Neural progenitor cell (in vitro differentiated cells): ENCODE measurements at regions not wholly inside any gene's neighbourhood (a gene's known extent, or its start where the extent isn't known, plus 50 kb on each side); places are given as distances from the start of the nearest gene placed in this dataset.

ENCODE experiments used
- DNase-seq: peaks from one replicate; pipeline ENCODE4 v3.0.0-alpha.2; 2016; ENCODE audit warnings: low spot score
- H2AFZ ChIP-seq: fragments of 200-600 bp; sonication (generic); replicated peaks from 2 replicates; pipeline ENCODE4 v1.6.1; 2016; ENCODE audit warnings: antibody characterized with exemption
- H3F3A ChIP-seq: fragments of 200-600 bp; sonication (generic); 2 replicates; pipeline ENCODE4 v1.6.1; 2016; ENCODE audit warnings: antibody characterized with exemption, low read depth
- H3K27ac ChIP-seq: fragments of 200-600 bp; sonication (generic); 2 replicates; pipeline ENCODE4 v1.5.1; 2016; ENCODE audit warnings: mild to moderate bottlenecking
- H3K27me3 ChIP-seq: fragments of 200-600 bp; sonication (generic); 2 replicates; pipeline ENCODE4 v1.6.1; 2016; ENCODE audit warnings: mild to moderate bottlenecking, moderate library complexity
- H3K36me3 ChIP-seq: fragments of 200-600 bp; sonication (generic); 2 replicates; pipeline ENCODE4 v1.5.1; 2016
- H3K4me1 ChIP-seq: fragments of 200-600 bp; sonication (generic); 2 replicates; pipeline ENCODE4 v1.6.1; 2016; ENCODE audit warnings: mixed run types
- H3K4me2 ChIP-seq: fragments of 200-600 bp; sonication (generic); 2 replicates; pipeline ENCODE4 v1.6.1; 2016
- H3K4me3 ChIP-seq: fragments of 200-600 bp; sonication (generic); 2 replicates; pipeline ENCODE4 v1.5.1; 2016
- H3K79me2 ChIP-seq: fragments of 200-600 bp; sonication (generic); 2 replicates; pipeline ENCODE4 v1.6.1; 2016; ENCODE audit warnings: low read depth
- H3K9ac ChIP-seq: fragments of 200-600 bp; sonication (generic); 2 replicates; pipeline ENCODE4 v1.6.1; 2016
- H3K9me3 ChIP-seq: fragments of 200-600 bp; sonication (generic); 2 replicates; pipeline ENCODE4 v1.5.1; 2016; ENCODE audit warnings: low read depth
- H4K20me1 ChIP-seq: fragments of 200-600 bp; sonication (generic); 2 replicates; pipeline ENCODE4 v1.6.1; 2016; ENCODE audit warnings: low read depth
- H3K27ac Mint-ChIP-seq: 3 replicates; pipeline ENCODE4 v1.8.0; 2021; ENCODE audit warnings: mixed read lengths
- H3K27me3 Mint-ChIP-seq: 2 replicates; pipeline ENCODE4 v1.8.0; 2022; ENCODE audit warnings: low read depth, mild to moderate bottlenecking, inconsistent platforms, moderate library complexity, mixed read lengths; ENCODE audit not compliant: insufficient read depth
- H3K36me3 Mint-ChIP-seq: 3 replicates; pipeline ENCODE4 v1.8.0; 2021; ENCODE audit warnings: mixed read lengths
- H3K4me1 Mint-ChIP-seq: 3 replicates; pipeline ENCODE4 v1.8.0; 2021; ENCODE audit warnings: mixed read lengths
- H3K4me3 Mint-ChIP-seq: 3 replicates; pipeline ENCODE4 v1.8.0; 2021; ENCODE audit warnings: mild to moderate bottlenecking, moderate library complexity, mixed read lengths
- H3K9me3 Mint-ChIP-seq: 3 replicates; pipeline ENCODE4 v1.8.0; 2020; ENCODE audit warnings: mixed read lengths
- EZH2 ChIP-seq: fragments of 200-600 bp; sonication (generic); IDR thresholded peaks from 2 replicates; pipeline ENCODE4 v1.6.1; 2017; ENCODE audit warnings: antibody characterized with exemption, mild to moderate bottlenecking, moderate library complexity
- EZH2phosphoT487 ChIP-seq: fragments of 200-600 bp; sonication (generic); IDR thresholded peaks from 2 replicates; pipeline ENCODE4 v1.6.1; 2017; ENCODE audit warnings: antibody characterized with exemption
- TF ChIP-seq, protein P1 (sequence below): fragments of 200-600 bp; sonication (generic); IDR thresholded peaks from 2 replicates; pipeline ENCODE4 v1.5.1; 2017; ENCODE audit warnings: antibody characterized with exemption, mild to moderate bottlenecking

DNA sequence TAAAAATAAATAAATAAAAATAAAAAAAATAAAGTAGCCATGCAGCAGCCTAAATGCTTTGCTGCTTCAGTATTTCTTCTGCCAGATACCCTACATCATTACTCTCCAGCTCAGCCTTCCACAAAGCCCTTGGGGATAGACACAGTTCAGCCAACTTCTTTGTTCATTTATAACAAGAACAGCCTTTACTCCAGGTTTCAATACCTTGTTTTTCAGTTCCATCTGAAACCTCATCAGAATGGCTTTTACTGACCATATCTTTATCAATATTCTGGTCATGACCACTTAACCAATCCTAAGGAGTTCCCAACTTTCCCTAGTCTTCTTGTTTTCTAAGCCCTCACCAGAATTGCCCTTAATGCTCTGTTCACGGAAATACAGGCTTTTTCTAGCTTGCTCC is 128.3 kb upstream of the MED14 start:
- Histone ChIP-seq H3F3A (no peaks in the 10 kb centered on the region), H3K27me3 (no peaks in the 10 kb centered on the region), H3K79me2 (no peaks in the 10 kb centered on the region), H3K36me3 (no peaks in the 10 kb centered on the region), H3K4me2 (no peak overlapping the region), H3K9me3 (peaks cover 7% of the 10 kb centered on the region), H3K9ac (no peak overlapping the region), H3K4me3 (no peak overlapping the region), H2AFZ (no peak overlapping the region), H3K4me1 (no peaks in the 10 kb centered on the region), H4K20me1 (no peaks in the 10 kb centered on the region), H3K27ac (no peak overlapping the region)
- TF ChIP-seq, protein P1, sequence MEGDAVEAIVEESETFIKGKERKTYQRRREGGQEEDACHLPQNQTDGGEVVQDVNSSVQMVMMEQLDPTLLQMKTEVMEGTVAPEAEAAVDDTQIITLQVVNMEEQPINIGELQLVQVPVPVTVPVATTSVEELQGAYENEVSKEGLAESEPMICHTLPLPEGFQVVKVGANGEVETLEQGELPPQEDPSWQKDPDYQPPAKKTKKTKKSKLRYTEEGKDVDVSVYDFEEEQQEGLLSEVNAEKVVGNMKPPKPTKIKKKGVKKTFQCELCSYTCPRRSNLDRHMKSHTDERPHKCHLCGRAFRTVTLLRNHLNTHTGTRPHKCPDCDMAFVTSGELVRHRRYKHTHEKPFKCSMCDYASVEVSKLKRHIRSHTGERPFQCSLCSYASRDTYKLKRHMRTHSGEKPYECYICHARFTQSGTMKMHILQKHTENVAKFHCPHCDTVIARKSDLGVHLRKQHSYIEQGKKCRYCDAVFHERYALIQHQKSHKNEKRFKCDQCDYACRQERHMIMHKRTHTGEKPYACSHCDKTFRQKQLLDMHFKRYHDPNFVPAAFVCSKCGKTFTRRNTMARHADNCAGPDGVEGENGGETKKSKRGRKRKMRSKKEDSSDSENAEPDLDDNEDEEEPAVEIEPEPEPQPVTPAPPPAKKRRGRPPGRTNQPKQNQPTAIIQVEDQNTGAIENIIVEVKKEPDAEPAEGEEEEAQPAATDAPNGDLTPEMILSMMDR = no peak
- TF ChIP-seq EZH2phosphoT487 = no peak
- TF ChIP-seq EZH2 = no peak
- peaks cover 44% of the 10 kb centered on the region for H3K9me3 Mint-ChIP-seq
- H3K36me3 Mint-ChIP-seq = no peaks in the 10 kb centered on the region
- no peak overlapping the region for H3K27ac Mint-ChIP-seq
- no peak overlapping the region for H3K4me3 Mint-ChIP-seq
- DNase-seq = no peak
- no peaks in the 10 kb centered on the region for H3K27me3 Mint-ChIP-seq
- H3K4me1 Mint-ChIP-seq = no peaks in the 10 kb centered on the region

DNA sequence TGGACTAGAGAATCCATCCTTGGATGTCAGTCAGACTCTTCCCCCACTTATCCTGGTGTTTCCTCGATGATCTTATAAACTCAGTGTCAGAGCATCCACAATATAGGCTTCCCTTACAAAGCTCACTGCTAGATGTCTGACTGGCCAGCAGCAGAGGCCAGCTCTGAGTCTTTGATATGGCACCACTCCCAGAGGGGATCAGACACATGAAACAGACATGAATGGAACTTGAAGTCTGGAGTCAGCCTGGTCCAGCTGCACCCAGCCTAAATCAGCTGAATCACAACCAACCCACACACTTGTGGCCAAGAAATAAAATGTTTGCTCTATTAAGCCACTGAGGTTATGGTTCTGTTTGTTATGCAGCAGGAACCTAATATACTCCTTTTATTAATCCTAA is 129.6 kb upstream of the MED14 start:
- TF ChIP-seq EZH2phosphoT487 = no peak
- no peak for TF ChIP-seq EZH2
- TF ChIP-seq, protein P1 = no peak
- Histone ChIP-seq H2AFZ (no peak overlapping the region), H3K36me3 (no peaks in the 10 kb centered on the region), H3F3A (no peaks in the 10 kb centered on the region), H3K4me3 (no peak overlapping the region), H3K79me2 (no peaks in the 10 kb centered on the region), H3K9me3 (peaks cover 12% of the 10 kb centered on the region), H3K4me1 (no peaks in the 10 kb centered on the region), H3K9ac (no peak overlapping the region), H3K4me2 (no peak overlapping the region), H4K20me1 (no peaks in the 10 kb centered on the region), H3K27ac (no peak overlapping the region), H3K27me3 (no peaks in the 10 kb centered on the region)
- Mint-ChIP-seq H3K27me3 (no peaks in the 10 kb centered on the region), H3K9me3 (peaks cover 35% of the 10 kb centered on the region), H3K27ac (no peak overlapping the region), H3K36me3 (no peaks in the 10 kb centered on the region), H3K4me1 (no peaks in the 10 kb centered on the region), H3K4me3 (no peak overlapping the region)
- DNase-seq = no peak

DNA sequence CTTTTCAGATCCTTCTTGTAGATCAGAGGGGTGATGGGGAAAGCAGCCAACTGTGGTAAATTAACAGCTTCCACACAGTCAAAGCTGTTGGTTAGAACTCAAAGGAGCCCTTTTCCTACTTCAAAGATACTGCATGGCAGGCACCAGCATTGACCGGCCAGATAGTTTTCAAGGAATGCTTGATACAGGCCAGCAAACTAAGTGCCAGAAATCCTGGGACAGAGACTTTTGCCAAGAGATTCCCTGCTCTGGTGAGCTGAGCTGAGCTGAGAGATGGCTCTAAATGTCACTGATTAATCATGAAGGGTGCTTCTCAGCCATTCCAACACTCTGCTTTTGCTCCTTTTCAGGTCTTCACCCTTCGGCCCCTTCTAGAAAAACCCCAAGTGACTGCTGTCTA is 131.6 kb upstream of the MED14 start:
- Mint-ChIP-seq H3K4me1 (no peaks in the 10 kb centered on the region), H3K27me3 (no peaks in the 10 kb centered on the region), H3K4me3 (no peak overlapping the region), H3K27ac (no peak overlapping the region), H3K9me3 (peaks cover 17% of the 10 kb centered on the region), H3K36me3 (no peaks in the 10 kb centered on the region)
- Histone ChIP-seq H4K20me1 (no peaks in the 10 kb centered on the region), H3K27ac (no peak overlapping the region), H2AFZ (no peak overlapping the region), H3K4me3 (no peak overlapping the region), H3K9ac (no peak overlapping the region), H3K27me3 (no peaks in the 10 kb centered on the region), H3K4me1 (no peaks in the 10 kb centered on the region), H3K79me2 (no peaks in the 10 kb centered on the region), H3K4me2 (no peak overlapping the region), H3K9me3 (peaks cover 5% of the 10 kb centered on the region), H3K36me3 (no peaks in the 10 kb centered on the region), H3F3A (no peaks in the 10 kb centered on the region)
- TF ChIP-seq, protein P1 = no peak
- no peak for TF ChIP-seq EZH2phosphoT487
- no peak for TF ChIP-seq EZH2
- DNase-seq = no peak

DNA sequence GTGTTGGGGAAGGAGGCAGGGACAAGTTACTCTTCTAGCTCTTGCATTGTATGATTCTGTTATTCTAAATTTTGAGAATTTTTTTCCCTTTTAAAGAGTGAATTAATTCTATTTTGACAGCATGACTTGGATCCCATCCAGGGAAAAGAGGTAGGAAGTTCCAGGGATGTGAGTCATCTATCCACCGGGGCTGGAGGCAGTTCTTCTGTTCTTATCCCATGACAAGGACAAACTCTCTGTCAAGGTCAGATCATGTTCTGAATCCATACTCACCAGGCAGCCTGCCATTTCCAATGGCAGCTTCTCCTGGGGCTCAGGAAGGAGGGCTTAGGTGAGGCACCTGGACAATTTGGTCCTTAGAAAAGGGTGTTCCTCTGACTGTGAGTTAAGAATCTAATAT is 132.0 kb upstream of the MED14 start:
- Histone ChIP-seq H3K36me3 (no peaks in the 10 kb centered on the region), H3K9me3 (peaks cover 5% of the 10 kb centered on the region), H3K27me3 (no peaks in the 10 kb centered on the region), H3K4me3 (no peak overlapping the region), H3K9ac (no peak overlapping the region), H3K79me2 (no peaks in the 10 kb centered on the region), H3F3A (no peaks in the 10 kb centered on the region), H3K27ac (no peak overlapping the region), H3K4me1 (no peaks in the 10 kb centered on the region), H2AFZ (no peak overlapping the region), H3K4me2 (no peak overlapping the region), H4K20me1 (no peaks in the 10 kb centered on the region)
- TF ChIP-seq, protein P1 = no peak
- TF ChIP-seq EZH2phosphoT487 = no peak
- no peak for TF ChIP-seq EZH2
- H3K27me3 Mint-ChIP-seq = no peaks in the 10 kb centered on the region
- no peak for DNase-seq
- peaks cover 17% of the 10 kb centered on the region for H3K9me3 Mint-ChIP-seq
- no peaks in the 10 kb centered on the region for H3K4me1 Mint-ChIP-seq
- no peak overlapping the region for H3K27ac Mint-ChIP-seq
- H3K4me3 Mint-ChIP-seq = no peak overlapping the region
- no peaks in the 10 kb centered on the region for H3K36me3 Mint-ChIP-seq
